ENCODE measurements at regions not wholly inside any gene's neighbourhood (a gene's known extent, or its start where the extent isn't known, plus 50 kb on each side); places are given as distances from the start of the nearest gene placed in this dataset.

DNA sequence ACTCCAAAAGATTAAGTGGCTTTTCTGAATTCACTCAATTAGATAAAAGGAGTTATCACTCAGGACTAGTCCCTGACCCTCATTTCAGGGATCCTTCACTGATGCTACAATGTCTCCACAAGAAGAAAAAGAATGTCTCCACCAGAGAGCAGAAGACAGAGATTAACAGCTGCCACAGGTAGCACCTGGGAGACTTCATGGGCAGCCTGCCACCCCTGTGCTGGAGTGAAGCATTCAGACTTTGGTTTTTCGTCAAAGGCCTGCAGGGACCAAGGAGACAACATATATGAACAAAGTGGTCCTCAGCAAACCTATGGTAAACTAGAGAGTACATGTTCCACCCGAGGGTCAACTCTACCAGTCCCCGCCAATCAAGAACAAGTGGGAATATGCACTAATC is 197.0 kb upstream of the ACVR2A start:
- no peak for FAIRE-seq

DNA sequence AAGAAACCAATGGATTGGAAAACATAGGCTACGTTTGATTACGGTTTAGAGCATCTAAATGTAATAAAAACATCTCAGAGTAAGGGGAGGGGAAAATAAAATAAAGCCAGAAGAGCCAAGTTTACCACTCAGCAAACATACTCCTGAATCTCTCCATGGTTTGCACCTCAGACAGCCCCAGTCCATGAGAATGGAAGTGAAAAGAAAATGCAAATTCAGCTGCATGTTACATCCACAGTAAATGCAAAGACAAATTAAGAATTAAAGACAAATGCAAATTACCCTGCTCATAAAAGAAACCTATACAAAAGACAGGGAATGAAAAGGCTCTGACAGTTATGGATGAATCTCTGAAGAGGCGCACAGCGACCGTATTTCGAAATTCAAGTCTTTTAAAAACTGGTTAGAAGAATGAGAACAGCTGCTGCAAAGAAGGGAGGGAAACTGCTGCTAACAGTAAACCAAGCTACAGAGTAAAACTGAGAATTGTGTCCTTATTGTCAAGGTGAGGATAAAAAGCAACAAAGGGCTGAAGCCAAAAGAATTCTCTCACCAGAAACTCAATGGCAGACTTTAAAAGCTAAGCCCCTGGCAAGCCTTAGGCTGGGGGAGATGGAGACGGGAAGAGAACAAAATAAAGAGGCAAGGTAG is 197.9 kb upstream of the ACVR2A start:
- no peak for FAIRE-seq

DNA sequence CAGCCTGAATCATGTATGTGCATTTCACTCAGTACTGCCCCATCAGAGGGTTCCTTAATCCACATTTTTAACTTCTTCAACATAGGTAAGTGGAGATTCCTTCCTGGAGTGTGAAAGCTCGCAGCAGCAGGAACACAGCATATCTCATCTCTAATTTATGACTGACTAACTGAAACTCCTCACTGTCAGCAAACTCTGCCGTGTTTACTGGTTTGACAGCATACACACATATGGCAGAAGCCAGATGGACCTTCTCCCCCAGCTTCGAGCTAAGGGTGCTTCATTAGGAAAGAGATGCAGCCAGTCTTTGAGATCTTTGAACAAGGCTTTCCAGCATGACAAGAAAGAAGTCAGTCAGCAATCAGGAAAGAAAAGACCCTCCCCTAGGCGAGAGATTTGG is 200.3 kb upstream of the ACVR2A start:
- no peak for FAIRE-seq

DNA sequence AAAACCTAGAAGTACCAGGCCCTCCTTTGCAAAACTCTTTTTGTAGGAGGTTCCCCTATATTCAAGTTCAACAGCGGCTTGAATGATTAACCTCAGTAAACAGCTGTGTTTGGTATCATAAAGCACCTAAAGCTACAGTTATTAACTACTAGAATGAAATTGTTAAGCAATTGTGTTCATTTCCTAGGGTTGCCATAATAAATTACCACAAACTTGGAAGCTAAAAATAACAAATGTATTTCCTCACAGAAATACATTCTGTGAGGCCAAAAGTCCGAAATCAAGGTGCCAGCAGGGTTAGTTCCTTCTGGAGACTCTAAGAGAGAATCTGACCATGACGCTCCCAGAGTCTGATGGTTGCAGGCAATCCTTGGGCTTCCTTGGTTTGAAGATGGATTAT is 202.1 kb upstream of the ACVR2A start:
- no peak for FAIRE-seq

DNA sequence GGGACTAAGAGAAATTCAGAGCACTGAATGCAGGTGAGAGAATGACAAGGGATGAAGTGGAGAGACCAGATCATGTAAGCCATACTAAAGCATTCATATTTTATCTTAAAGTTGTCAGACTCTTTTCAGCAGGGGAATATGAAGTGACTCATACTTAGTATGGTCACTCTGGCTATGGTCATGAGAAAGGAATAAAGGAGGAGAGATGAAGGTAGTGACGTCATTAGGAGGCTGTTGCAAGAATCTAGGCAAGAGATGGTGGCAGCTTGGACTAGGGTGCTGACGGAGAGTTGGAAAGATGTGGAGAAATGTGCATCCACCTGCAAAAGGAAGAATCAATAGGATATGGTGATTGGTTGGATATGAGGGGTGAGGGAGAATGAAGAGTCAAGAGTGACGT is 203.2 kb upstream of the ACVR2A start:
- no peak for FAIRE-seq

DNA sequence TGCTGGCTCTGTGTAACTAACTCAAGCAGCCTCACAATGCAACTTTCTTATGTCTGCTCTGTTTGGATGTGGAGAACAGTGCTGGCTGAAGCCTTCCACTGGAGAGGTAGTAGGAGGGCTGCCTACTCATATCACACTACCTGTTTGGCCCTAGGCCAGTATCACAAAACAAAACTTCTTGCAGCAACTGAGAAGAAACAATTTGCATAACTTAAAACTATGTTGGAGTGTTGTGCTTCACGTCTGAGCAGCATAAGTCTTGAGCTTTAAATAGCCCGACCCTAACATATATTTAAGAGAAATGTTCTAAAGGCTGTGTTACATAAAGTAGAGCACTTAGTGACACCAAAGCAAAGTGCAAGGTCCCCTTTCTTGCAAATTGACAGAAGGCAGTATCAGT is 204.9 kb upstream of the ACVR2A start:
- no peak for FAIRE-seq

DNA sequence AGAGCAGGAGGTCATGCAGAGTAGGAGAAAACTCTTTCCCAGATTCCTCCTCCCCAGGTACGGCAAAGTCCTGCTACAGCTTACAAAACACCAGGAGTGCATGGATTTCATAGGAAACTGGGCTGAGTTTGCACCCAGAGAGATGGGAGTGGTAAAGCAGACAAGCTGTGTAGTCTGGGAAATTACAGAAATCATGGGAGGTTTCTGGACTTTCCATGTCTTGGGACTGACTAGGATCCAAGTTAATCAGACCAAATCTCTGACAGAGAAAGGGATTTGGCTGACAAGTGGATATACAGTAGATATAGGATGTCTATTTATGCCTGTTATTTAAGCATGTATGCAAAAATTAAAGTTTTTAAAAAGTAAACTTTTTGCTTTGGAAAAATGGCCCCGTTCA is 205.4 kb upstream of the ACVR2A start:
- no peak for FAIRE-seq

DNA sequence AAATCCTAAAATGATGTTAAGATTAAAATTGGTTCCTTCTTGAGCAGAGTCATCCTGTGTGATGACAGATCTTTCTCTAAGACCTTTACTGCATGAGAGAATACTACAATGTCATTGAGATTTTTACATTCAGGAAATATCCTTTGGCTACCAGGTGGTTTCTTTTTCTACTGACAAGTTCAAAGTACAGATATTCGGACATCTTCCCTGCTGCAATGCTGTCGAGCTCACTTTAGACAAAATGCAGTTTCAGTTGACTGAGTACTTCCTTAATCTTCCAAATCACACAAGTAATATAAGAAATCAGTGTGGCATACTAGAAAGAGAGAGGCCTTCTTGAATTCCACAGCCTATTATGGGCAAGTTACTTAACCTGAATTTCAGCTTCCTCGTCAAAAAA is 207.9 kb upstream of the ACVR2A start:
- no peak for FAIRE-seq

DNA sequence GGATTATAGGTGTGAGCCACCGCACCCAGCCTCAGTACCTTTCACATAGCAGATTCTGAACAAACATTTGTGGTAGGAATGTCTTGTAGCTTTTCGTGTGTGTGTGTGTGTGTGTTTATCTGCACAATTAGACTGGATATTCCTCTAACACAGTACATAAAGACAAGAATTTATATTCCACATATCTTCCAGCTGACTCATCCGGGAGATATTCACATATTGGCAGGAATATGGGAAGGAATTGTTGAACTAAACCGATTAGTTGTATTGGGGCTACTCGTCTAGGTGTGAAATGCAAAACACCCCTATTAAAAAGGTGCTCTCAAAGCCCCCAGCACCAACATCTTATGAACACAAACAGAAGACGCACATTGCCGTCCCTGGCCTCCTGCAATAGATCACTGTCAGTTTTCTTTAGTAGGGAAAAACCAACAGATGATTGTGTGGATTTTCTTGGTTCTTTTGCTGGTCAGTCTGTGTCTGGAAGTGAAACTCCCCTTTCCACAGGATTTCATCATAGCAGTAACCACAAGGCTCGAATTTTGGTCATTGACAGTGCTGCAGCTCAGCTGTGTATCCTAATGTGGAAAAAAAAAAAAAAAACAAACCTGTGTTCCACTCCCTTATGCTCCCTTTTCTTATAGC is 208.5 kb upstream of the ACVR2A start:
- no peak for FAIRE-seq

DNA sequence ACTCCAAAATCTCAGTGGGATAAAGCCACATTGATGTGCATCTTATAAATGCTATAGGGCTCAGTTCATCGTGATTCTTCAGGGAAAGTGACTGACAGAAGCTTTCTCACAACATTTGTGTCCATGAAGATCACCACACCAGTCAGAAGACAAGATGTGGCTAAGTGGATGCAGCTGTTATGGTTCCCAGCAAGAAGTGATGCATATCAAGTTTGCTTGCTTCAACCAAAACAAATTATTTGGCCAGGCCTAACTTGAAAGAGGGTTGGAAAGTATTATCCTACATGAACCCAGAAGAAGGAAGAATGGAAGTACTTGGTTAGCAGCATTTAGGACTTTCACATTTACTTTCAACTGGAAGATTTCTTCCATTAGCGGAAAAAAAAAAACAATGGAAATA is 210.0 kb upstream of the ACVR2A start:
- no peak for FAIRE-seq

DNA sequence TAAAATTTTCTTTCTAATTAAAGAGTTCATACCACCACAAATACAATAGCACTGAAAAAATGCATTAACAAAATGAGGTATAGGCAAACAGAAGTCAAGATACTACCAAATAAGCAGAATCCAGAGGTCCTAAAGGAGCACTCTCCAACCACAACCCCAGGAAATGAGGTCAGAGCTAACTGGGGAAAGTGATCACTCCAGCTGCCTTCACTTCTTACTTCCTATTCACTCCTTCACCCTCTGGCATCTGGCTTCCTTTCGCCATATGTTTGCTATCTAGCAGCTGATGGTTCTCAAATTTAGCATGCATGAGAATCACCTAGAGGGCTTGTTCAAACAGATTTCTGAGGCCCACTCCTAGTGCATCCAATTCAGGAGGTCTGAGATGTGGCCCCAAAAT is 212.6 kb upstream of the ACVR2A start:
- no peak for FAIRE-seq

DNA sequence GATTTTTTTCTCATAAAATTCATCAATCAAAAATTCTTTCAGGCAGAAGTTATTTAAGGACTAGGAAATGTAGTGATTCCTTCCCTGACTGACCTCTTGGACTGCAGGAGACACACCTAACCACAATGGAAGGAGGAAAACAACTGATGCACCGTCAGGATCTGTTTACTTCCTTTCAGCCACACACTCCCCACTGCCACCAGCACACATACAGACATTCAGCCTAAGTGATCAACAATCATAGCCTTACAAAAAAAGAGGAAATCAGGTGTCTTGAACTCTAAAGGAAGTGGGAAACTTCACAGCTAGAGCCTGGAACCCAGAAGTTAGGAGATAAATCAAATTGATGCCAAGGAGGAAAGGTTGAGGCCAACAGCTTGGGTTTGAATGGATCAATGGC is 213.5 kb upstream of the ACVR2A start:
- no peak for FAIRE-seq

DNA sequence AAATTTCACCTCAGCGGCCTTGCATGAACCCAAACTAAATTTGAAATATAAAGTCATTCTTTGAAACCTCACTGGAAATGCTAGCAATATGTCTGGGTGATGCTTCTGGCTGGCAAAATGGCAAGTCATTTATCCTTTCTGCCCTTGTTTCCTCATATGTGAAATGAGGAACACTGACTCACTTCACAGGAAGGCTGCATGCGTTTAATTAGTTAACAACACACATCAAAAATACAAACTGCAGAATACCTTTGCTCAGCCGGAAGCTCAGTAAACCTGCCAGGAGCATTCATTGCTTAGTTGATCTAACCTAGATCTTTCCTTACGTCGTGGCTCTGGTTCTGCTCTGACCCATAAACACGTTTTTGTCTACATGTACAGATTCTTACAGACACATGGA is 214.2 kb upstream of the ACVR2A start:
- FAIRE-seq, result no peak

DNA sequence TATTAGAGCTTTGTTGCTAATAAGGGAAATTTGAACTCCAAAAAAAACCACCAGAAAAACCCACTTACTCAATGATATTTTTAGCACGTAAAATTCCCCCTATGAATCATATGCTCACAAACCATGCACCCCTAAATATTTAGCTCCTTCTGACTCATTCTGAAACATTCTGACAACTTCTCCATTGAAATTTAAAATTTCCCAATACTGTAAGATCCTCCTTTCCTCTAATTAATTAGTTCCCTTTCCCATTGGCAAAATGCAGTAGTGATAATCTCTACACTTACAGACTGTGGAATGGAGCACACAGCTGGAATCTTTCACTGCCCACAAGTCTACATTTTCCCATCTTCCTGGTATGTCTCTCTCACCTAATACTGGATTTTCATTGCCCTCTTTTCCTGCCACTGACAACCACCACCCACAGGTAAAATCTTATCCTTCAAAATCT is 215.8 kb upstream of the ACVR2A start:
- FAIRE-seq, result no peak

DNA sequence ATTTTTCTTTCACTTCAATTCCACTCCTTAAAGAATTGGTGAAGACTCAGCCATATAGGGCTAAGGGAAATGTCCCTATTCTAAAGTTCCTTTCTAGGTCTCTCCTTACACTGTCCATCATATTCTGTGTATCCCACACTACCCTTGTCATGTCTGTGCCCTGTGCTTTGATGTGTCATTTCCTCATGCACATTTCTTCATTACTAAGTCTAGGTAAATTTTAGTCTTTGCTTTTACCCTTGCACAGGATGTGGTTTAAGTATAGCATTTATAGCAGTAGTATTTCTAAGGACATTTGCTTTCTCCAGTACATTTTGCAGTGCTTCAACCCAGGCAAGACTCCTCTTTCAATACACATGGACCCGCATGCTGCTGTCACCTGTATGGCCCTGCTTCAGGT is 221.5 kb upstream of the ACVR2A start:
- FAIRE-seq, result no peak

DNA sequence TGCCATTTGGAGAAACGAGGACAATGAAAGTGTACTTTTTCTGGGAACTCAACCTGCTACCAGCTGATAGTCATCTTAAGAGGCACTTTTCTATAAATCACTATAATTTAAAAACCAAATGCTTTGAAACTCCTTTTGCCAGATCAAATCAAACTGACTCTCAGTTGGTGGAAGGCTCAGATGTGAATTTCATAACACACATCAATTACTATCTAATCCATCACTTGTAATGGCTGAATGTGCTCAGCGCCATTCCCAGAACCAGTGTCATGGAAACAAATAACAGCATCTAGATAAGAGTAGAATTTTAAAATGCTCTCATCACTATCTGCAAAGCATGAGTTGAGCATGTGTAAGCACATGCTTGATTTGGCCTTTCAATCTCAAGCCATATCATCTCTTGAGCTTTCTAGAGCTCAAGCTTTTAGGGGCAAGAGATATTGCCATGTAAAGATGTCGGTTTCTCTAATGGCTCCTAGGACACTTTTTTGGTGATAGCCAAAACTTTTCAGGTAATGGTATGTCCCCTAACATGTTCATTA is 223.1 kb upstream of the ACVR2A start:
- no peak for FAIRE-seq

DNA sequence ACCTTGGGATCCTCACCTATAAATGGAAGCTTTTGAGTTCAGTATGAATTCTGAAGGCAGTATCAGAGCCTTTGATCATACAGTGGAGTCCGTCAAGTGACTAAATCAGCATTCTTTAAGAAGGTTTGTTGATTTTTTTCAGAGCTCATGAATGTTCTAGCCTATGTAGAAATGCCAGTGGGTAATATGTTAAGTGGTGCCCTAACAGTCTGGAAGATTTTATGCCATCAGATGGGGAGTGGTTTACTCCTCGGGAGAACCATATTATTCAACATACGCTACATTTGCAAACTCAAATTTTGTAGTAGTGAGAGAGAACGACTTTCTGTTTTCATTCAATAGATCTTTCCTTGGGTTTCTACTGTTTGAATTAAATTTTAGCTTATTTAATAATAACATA is 225.0 kb upstream of the ACVR2A start:
- FAIRE-seq, result no peak

DNA sequence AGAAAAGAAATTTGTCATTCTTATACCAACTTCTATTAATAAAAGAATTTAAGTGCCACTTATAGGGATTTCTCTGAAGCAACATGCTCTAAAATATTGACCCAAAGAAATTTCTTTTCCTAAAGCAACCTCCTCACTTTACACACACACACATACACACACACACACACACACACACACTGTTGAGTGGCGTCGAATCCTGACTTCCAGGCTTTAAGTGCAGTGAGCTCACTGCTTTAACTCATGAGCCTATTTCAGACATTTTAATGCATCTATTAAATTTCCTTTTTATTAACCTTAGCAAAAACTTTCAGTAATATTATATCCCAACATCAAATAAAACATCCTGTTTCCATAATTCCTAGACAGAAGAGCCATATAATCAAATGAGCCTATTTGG is 229.1 kb upstream of the ACVR2A start:
- FAIRE-seq, result no peak

DNA sequence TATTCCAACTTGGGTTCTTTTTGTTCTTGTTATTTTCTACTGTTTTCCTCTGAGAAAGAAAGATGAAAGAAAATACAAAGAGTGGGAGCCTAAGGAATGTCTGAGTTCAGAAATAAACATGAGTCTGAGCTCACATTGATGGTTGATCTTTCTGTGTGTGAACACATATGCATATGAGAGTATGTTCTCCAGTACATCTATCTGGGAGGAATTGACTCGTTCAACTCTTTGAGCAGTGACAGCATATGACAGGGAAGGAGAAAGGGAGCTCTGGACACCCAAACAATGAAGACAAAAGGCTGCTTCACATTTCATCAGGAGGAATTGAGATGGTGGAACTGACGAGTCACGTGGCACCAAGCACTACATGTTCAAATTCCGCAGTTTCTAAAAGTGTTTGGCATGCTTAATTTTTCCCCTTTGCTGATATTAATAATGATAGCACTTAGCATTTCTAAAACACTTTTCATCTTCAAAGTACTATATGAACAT is 229.8 kb upstream of the ACVR2A start:
- no peak for FAIRE-seq

DNA sequence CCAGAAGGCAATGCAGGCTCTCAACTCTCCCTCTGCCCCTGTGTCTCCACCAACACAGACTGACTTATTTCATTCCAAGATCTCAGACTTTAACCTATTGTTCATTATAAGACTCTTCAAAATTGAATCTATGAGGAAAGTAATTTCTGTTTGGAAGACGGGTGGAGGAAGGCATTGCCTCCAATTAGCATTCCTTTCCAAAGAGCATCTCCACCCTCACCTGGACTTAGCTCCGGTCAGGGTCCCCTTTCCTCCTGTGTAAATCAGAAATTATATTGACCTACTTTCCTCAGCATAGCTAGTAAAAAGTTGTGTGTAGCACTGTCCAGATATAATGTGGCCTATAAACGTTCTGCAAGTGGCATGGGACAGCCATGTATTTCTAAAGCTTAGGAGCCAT is 230.4 kb upstream of the ACVR2A start:
- no peak for FAIRE-seq

DNA sequence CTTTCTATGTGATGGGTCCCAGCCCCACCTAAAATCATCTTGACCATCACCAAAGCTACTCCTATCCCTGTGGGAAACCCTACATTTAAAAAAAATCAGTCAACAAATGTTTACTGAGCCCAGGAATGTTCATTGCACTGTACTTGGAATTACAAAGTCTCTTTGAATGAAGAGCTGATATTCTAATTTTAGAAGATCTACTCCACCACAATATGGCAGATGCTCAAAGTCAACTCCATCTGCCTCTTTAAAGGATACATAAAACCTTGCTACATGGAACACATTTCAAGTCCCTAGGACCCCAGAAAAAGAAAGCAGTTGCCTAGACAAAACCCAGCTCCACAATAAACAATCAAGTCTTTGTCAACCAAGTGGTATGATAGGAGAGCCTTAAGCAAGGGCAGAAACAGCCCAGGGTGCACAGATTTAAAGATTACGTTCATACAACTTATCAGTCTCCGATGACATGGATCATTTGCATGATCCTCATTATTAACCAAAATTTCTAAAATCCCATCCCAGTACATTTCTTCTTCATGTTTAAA is 234.3 kb upstream of the ACVR2A start:
- no peak for FAIRE-seq

DNA sequence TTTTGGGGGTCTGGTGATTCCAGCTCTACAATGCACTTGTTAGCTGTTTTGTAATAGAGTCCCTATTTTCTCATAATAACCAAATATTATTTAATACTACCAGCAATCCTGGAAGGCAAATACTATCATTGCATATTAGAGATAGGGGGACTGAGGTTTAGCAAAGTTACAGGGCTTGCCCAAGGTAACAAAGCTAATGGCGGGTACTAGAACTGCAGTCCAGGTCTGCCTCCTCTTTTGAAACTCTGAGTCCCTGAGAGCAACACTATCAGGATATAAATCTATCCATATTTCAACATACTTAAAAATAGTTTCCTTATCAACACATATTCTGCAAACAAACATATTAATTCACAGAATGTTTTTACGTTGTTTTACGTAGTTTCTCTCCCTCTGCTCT is 235.5 kb upstream of the ACVR2A start:
- FAIRE-seq, result no peak

DNA sequence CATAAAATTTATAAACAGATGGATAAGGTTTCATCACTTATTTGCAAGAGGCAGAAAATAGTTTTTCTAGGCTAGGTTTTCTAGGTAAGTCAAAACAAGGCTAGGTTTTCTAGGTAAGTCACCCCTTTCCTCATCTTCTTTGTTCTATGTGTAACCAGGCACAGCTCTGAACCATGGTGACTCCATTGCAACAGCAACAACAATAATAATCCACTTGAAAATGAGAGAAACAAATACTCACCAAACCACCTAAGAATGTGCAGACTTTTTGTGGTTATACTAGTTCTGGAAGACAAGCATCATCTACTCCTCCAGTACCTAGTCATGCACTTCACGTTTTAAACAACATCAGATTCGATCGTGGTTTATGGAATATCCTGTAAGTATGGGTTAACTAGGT is 237.4 kb upstream of the ACVR2A start:
- FAIRE-seq, result no peak

DNA sequence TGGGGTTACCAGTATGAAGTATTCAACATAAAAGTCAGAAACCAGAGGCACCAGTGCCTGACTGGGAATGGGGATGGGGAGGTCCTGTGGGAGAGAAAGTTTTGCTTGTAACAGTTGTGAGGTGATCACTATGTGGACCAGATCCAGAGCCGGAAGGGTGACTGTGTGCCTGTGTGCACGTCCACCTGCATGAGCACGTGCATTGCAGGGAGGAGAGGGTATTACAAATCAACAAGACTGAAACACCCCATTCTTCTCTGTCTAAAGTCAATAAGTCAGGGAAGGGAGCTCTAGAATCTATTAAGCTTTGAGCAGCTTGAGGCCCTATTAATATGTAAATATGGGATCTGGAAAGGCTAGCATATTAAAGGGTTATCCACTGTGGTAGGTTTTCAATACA is 241.0 kb upstream of the ACVR2A start:
- no peak for FAIRE-seq

Data from islet of Langerhans (tissue), 1 donor.